ENCODE measurements at regions not wholly inside any gene's neighbourhood (a gene's known extent, or its start where the extent isn't known, plus 50 kb on each side); places are given as distances from the start of the nearest gene placed in this dataset.
A peak's percentile ranks its signal among the peaks of the same experiment; 100 is the strongest.

- no peaks in the 10 kb centered on the region for H3K36me3 ChIP-seq (ENCODE audit: control insufficient read depth, insufficient read depth, low read length)
- H3K4me3 ChIP-seq (ENCODE audit: low read length), result no peak overlapping the region
- H3K27ac ChIP-seq (ENCODE audit: low read length), result no peak overlapping the region
- no peaks in the 10 kb centered on the region for H3K27me3 ChIP-seq (ENCODE audit: control insufficient read depth, insufficient read depth, low read length)
- no peaks in the 10 kb centered on the region for H3K4me1 ChIP-seq (ENCODE audit: control insufficient read depth, insufficient read depth, low read length)
- peak in 1 of 2 donors; percentile 9 for DNase-seq
- WGBS (ENCODE audit: insufficient coverage, low lambda C conversion rate), result 71% methylated on average over 1 of the region's 5 CpGs
- no peaks in the 10 kb centered on the region for H3K9me3 ChIP-seq (ENCODE audit: control insufficient read depth, low read depth, low read length)
These were observed 64.7 kb upstream of the LIN7C start for GRCh38 chr11:27571154-27571810.

- H3K4me1 ChIP-seq (ENCODE audit: control insufficient read depth, insufficient read depth, low read length), result no peaks in the 10 kb centered on the region
These were observed 64.0 kb upstream of the LIN7C start for GRCh38 chr11:27570542-27570941.

DNA sequence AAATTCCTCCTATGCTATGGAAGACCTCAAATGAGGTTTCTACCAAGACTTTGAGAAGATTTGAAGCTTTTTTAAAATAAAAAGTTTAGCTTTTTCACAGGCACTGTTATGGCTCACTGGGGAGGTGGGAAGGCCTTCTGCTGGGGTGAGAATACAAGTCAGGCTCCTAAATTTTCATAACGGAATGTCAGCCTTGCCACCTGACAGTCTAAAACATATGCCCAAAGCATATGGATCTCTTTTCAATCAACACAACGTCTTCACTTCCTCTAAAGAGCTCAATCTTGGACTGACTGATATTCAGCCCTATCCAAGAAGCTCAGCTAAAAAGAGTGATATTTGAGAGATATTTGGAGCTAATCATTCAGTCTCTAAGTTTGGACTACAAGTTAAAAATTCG is 57.1 kb upstream of the LIN7C start:
- H3K4me3 ChIP-seq (ENCODE audit: low read length), result no peak overlapping the region
- no peak for DNase-seq
- WGBS (ENCODE audit: insufficient coverage, low lambda C conversion rate), result 60% methylated on average over 1 of the region's 3 CpGs

More at GRCh38 chr11:27570542-27570941, 64.0 kb upstream of the LIN7C start:
- no peak for DNase-seq
- Histone ChIP-seq H3K27me3 (ENCODE audit: control insufficient read depth, insufficient read depth, low read length) (no peaks in the 10 kb centered on the region), H3K9me3 (ENCODE audit: control insufficient read depth, low read depth, low read length) (no peaks in the 10 kb centered on the region), H3K27ac (ENCODE audit: low read length) (no peak overlapping the region), H3K36me3 (ENCODE audit: control insufficient read depth, insufficient read depth, low read length) (no peaks in the 10 kb centered on the region), H3K4me3 (ENCODE audit: low read length) (no peak overlapping the region)
- WGBS (ENCODE audit: insufficient coverage, low lambda C conversion rate), result 80% methylated on average over 1 of the region's 1 CpG

GRCh38 chr11:27563201-27563600 is 56.6 kb upstream of the LIN7C start:
- H3K9me3 ChIP-seq (ENCODE audit: control insufficient read depth, low read depth, low read length), result no peaks in the 10 kb centered on the region
- H3K36me3 ChIP-seq (ENCODE audit: control insufficient read depth, insufficient read depth, low read length), result no peaks in the 10 kb centered on the region
- no peak overlapping the region for H3K4me3 ChIP-seq (ENCODE audit: low read length)
- H3K27ac ChIP-seq (ENCODE audit: low read length), result no peak overlapping the region
- H3K27me3 ChIP-seq (ENCODE audit: control insufficient read depth, insufficient read depth, low read length), result no peaks in the 10 kb centered on the region
- no peak for DNase-seq
- no peaks in the 10 kb centered on the region for H3K4me1 ChIP-seq (ENCODE audit: control insufficient read depth, insufficient read depth, low read length)

More for the DNA sequence above, 57.1 kb upstream of the LIN7C start:
- H3K27ac ChIP-seq (ENCODE audit: low read length), result no peak overlapping the region
- H3K27me3 ChIP-seq (ENCODE audit: control insufficient read depth, insufficient read depth, low read length), result no peaks in the 10 kb centered on the region
- H3K4me1 ChIP-seq (ENCODE audit: control insufficient read depth, insufficient read depth, low read length), result no peaks in the 10 kb centered on the region
- H3K36me3 ChIP-seq (ENCODE audit: control insufficient read depth, insufficient read depth, low read length), result no peaks in the 10 kb centered on the region
- H3K9me3 ChIP-seq (ENCODE audit: control insufficient read depth, low read depth, low read length), result no peaks in the 10 kb centered on the region

DNA sequence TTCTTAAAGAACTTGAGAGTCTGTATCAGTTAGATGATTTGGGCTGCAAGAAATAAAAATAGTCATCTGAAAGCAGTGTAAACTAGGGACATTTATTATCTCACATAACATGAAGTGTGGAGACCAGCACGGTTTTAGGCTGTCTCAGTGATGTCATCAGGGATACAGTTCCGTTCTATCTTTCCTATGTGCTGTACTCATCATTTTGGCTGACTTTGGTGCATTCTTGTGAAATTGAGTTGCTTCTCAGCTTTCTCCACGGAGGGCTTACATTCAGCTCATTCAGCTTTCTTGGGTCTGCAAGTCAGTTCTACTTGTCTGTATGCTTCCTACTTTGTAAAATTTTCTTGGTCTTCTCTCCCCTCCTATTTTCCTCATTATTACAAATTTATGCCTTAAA is 51.8 kb upstream of the LIN7C start:
- no peak for DNase-seq
- Histone ChIP-seq H3K4me3 (ENCODE audit: low read length) (no peak overlapping the region), H3K27me3 (ENCODE audit: control insufficient read depth, insufficient read depth, low read length) (no peaks in the 10 kb centered on the region), H3K9me3 (ENCODE audit: control insufficient read depth, low read depth, low read length) (no peaks in the 10 kb centered on the region), H3K36me3 (ENCODE audit: control insufficient read depth, insufficient read depth, low read length) (no peaks in the 10 kb centered on the region), H3K27ac (ENCODE audit: low read length) (no peak overlapping the region), H3K4me1 (ENCODE audit: control insufficient read depth, insufficient read depth, low read length) (no peaks in the 10 kb centered on the region)
- 80% methylated on average over 1 of the region's 3 CpGs for WGBS (ENCODE audit: insufficient coverage, low lambda C conversion rate)

GRCh38 chr11:27557226-27557625 is 50.7 kb upstream of the LIN7C start:
- H3K36me3 ChIP-seq (ENCODE audit: control insufficient read depth, insufficient read depth, low read length), result no peaks in the 10 kb centered on the region
- WGBS (ENCODE audit: insufficient coverage, low lambda C conversion rate), result 100% methylated on average over 1 of the region's 3 CpGs

More at GRCh38 chr11:27557226-27557625, 50.7 kb upstream of the LIN7C start:
- H3K27me3 ChIP-seq (ENCODE audit: control insufficient read depth, insufficient read depth, low read length), result no peaks in the 10 kb centered on the region
- H3K4me1 ChIP-seq (ENCODE audit: control insufficient read depth, insufficient read depth, low read length), result no peaks in the 10 kb centered on the region
- DNase-seq, result no peak
- no peak overlapping the region for H3K27ac ChIP-seq (ENCODE audit: low read length)
- H3K9me3 ChIP-seq (ENCODE audit: control insufficient read depth, low read depth, low read length), result no peaks in the 10 kb centered on the region
- H3K4me3 ChIP-seq (ENCODE audit: low read length), result no peak overlapping the region
